Mesenteric fat pad (tissue), 1 donor: ENCODE measurements at regions not wholly inside any gene's neighbourhood (a gene's known extent, or its start where the extent isn't known, plus 50 kb on each side); places are given as distances from the start of the nearest gene placed in this dataset.
"Not testable (repeated sequence)": the region's sequence is repeated elsewhere in the genome, so short reads cannot be mapped to it uniquely, and the experiment has no call there.

Experiments
- DNase-seq: peaks from one replicate; pipeline ENCODE4 v3.0.0-alpha.2; 2020; ENCODE audit warnings: low spot score
- donor health status: DM: yes; HTN: yes; CAD: no.

GRCh38 chr6:105546754-105547153 is 143.9 kb upstream of the PREP start:
- no peak for DNase-seq

- no peak for DNase-seq
Observed at GRCh38 chr6:105545947-105546731, 143.3 kb upstream of the PREP start.

- no peak for DNase-seq
Observed at GRCh38 chr6:105545228-105545920, 142.5 kb upstream of the PREP start.

GRCh38 chr6:105539911-105540310 is 137.0 kb upstream of the PREP start:
- DNase-seq: no peak

- no peak for DNase-seq
Observed at GRCh38 chr6:105537981-105538578, 135.2 kb upstream of the PREP start.

- DNase-seq: no peak
Observed at GRCh38 chr6:105536961-105537360, 134.1 kb upstream of the PREP start.

GRCh38 chr6:105533301-105533700 is 130.4 kb upstream of the PREP start:
- DNase-seq: no peak

GRCh38 chr6:105526225-105526872 is 123.5 kb upstream of the PREP start:
- no peak for DNase-seq

GRCh38 chr6:105522626-105523322 is 119.9 kb upstream of the PREP start:
- DNase-seq: no peak

GRCh38 chr6:105519954-105520353 is 117.1 kb upstream of the PREP start:
- DNase-seq: no peak

- not testable (repeated sequence) for DNase-seq
Observed at GRCh38 chr6:105518993-105519392, 116.1 kb upstream of the PREP start.

GRCh38 chr6:105515054-105515453 is 112.2 kb upstream of the PREP start:
- no peak for DNase-seq

GRCh38 chr6:105514306-105514705 is 111.4 kb upstream of the PREP start:
- no peak for DNase-seq

- DNase-seq: no peak
Observed at GRCh38 chr6:105511639-105512038, 108.8 kb upstream of the PREP start.

- no peak for DNase-seq
Observed at GRCh38 chr6:105510746-105511145, 107.9 kb upstream of the PREP start.

- DNase-seq: no peak
Observed at GRCh38 chr6:105509506-105510331, 106.8 kb upstream of the PREP start.

- no peak for DNase-seq
Observed at GRCh38 chr6:105507811-105508210, 104.9 kb upstream of the PREP start.

- DNase-seq: no peak
Observed at GRCh38 chr6:105504706-105505105, 101.8 kb upstream of the PREP start.

- DNase-seq: no peak
Observed at GRCh38 chr6:105503641-105504040, 100.8 kb upstream of the PREP start.

GRCh38 chr6:105501826-105502344 is 99.0 kb upstream of the PREP start:
- no peak for DNase-seq
